Activated T-helper 17 cell treated with anti-CD3 and anti-CD28 coated beads, Interleukin-2, amount 50 U/mL, for 72 hours (primary cell): ENCODE measurements at regions not wholly inside any gene's neighbourhood (a gene's known extent, or its start where the extent isn't known, plus 50 kb on each side); places are given as distances from the start of the nearest gene placed in this dataset.
"Not testable (repeated sequence)": the region's sequence is repeated elsewhere in the genome, so short reads cannot be mapped to it uniquely, and the experiment has no call there.

Source experiments
- ATAC-seq: fragments of 150-1000 bp; cut with Tn5 transposase; replicated peaks from 2 replicates; pipeline ENCODE4 v1.10.0; 2021; ENCODE audit warnings: mild to moderate bottlenecking, moderate library complexity
- H3K27ac Mint-ChIP-seq: one replicate; pipeline ENCODE4 v1.8.0; 2022; ENCODE audit warnings: mixed read lengths
- H3K27me3 Mint-ChIP-seq: one replicate; pipeline ENCODE4 v1.8.0; 2022; ENCODE audit warnings: mixed read lengths
- H3K36me3 Mint-ChIP-seq: one replicate; pipeline ENCODE4 v1.8.0; 2022; ENCODE audit warnings: low read depth, mild to moderate bottlenecking, mixed read lengths
- H3K4me1 Mint-ChIP-seq: one replicate; pipeline ENCODE4 v1.8.0; 2022; ENCODE audit warnings: mixed read lengths
- H3K4me3 Mint-ChIP-seq: one replicate; pipeline ENCODE4 v1.8.0; 2022; ENCODE audit warnings: mild to moderate bottlenecking, mixed read lengths
- H3K9me3 Mint-ChIP-seq: one replicate; pipeline ENCODE4 v1.8.0; 2022; ENCODE audit warnings: mixed read lengths

GRCh38 chr6:74606582-74607071 lies 599.2 kb downstream of the COL12A1 start:
- H3K4me1 Mint-ChIP-seq: no peaks in the 10 kb centered on the region
- no peak overlapping the region for H3K27ac Mint-ChIP-seq
- no peaks in the 10 kb centered on the region for H3K27me3 Mint-ChIP-seq
- no peak for ATAC-seq
- H3K36me3 Mint-ChIP-seq: no peaks in the 10 kb centered on the region
- no peak overlapping the region for H3K4me3 Mint-ChIP-seq
- H3K9me3 Mint-ChIP-seq: no peaks in the 10 kb centered on the region

GRCh38 chr6:74605922-74606581 lies 599.8 kb downstream of the COL12A1 start:
- no peak overlapping the region for H3K4me3 Mint-ChIP-seq
- ATAC-seq: no peak
- H3K9me3 Mint-ChIP-seq: no peaks in the 10 kb centered on the region

DNA sequence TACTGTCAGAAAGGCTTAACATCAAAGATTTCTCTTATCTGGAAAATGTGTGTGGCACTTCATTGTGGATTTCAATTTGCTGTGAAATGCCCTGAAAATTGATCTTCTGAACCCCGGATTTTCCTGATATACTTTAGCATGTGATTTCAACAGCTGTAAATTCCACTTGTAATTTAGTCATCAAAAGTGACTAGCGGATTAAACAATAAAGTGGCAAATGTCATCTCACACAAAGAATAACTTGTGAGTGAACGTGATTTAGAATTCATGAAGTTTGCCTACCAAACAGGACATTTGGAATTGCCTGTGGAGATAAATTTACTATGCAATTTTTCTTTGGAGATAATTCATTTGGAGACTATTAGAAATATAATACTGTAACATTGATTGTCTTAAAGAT lies 601.6 kb downstream of the COL12A1 start:
- Mint-ChIP-seq H3K9me3 (no peaks in the 10 kb centered on the region), H3K36me3 (no peaks in the 10 kb centered on the region), H3K4me3 (no peak overlapping the region), H3K4me1 (no peaks in the 10 kb centered on the region), H3K27ac (no peak overlapping the region), H3K27me3 (no peaks in the 10 kb centered on the region)
- no peak for ATAC-seq

More at GRCh38 chr6:74605922-74606581, 599.8 kb downstream of the COL12A1 start:
- Mint-ChIP-seq H3K27me3 (no peaks in the 10 kb centered on the region), H3K36me3 (no peaks in the 10 kb centered on the region), H3K27ac (no peak overlapping the region), H3K4me1 (no peaks in the 10 kb centered on the region)

DNA sequence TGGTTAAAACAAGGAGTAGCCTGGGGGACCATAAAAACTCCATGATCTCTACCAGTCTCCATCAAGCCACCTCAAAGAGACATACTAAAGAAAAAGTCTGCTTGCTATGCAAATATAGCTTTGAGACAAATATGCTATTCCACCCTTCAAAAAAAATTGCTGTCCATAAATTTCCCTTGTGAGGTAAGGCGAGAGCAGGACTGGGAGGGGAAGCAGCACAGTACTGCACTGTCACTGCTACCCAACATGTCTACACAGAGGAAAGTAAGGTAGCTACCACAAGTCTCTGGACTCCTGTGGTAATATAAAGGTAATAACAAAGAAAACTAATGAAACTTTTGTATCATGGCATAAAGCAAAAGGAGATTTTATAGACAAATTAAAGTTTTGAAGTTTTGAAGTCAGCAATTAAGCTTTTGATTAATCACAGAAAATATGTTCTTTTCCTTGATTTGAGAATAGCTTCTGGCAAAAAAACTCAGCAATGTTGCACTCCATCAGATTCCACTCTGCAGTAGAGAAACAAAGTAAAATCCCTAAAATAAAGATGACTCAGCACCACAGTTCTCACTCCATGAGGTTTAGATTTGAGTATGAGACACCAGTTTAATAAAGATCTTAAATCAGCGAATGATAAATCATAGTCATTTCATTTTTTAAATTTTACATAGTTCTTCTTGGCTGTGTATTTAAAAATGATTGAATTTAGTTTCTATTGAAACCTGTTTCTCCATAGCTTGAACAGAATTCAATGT lies 602.4 kb downstream of the COL12A1 start:
- ATAC-seq: no peak
- H3K4me3 Mint-ChIP-seq: no peak overlapping the region
- no peaks in the 10 kb centered on the region for H3K9me3 Mint-ChIP-seq
- H3K27me3 Mint-ChIP-seq: no peaks in the 10 kb centered on the region
- no peaks in the 10 kb centered on the region for H3K36me3 Mint-ChIP-seq
- no peaks in the 10 kb centered on the region for H3K4me1 Mint-ChIP-seq
- H3K27ac Mint-ChIP-seq: no peak overlapping the region

DNA sequence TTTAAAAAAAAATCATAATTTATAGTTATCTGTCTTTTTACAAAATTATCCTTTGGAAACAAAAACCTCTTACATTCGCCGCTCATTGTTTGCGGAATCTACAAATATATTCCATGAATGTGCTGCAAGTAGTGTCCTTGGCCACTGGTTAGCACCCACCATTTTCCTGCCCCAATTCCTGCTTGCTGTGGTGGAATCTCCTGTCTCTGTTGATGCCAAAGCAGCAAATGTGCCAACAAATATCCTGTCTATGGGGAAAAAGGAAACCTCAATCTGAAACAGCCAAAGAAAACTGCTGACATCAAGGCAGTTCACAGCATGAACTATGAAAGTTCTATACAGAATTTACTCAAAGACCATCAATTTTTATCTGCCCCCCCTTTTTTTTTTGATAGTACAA lies 603.6 kb downstream of the COL12A1 start:
- H3K27ac Mint-ChIP-seq: no peak overlapping the region
- H3K9me3 Mint-ChIP-seq: no peaks in the 10 kb centered on the region
- H3K4me3 Mint-ChIP-seq: no peak overlapping the region
- ATAC-seq: no peak
- H3K27me3 Mint-ChIP-seq: no peaks in the 10 kb centered on the region
- no peaks in the 10 kb centered on the region for H3K36me3 Mint-ChIP-seq
- no peaks in the 10 kb centered on the region for H3K4me1 Mint-ChIP-seq

DNA sequence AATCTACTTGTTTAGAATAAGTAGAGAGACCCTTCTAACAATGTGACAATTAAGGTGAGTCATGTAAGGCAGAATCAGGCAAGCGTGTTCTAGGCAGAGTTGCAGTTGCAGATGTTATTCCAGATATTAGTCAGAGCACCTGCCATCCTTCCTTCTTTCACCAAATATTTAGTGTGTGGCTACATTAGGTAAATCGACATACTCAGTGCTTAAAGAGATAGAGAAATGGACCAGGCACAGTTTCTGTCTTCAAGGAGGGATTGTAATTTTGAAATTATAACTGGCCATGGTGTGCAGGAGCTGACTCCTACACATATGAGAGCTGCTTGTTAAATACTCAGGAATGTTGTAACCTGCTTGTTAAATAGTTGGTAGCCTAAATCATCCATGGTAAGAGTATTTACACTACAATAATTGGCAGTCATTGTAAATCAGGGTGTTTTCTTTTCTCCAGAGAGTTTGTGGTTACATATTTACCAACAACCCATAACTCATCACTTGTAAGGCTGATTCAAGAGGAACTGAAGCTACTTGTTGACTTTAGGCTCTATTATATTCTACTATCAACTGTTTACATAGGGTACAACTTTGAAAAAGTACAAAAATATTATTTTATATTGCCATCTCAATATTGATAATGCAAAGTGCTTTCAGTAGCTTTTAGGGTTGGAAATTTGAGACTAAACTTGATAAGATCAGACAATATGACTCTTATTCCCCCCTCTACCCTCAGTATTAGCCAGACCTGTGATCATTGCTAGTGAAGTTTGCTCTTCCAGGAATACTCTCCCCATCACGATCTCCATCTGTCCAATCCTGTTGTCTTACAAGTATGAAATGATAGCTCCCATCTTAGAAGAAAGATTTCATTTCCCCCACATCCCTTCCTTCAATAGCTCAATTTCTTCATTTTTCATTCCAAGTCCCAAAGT lies 607.1 kb downstream of the COL12A1 start:
- Mint-ChIP-seq H3K4me3 (no peak overlapping the region), H3K27me3 (no peaks in the 10 kb centered on the region), H3K4me1 (no peaks in the 10 kb centered on the region), H3K9me3 (no peaks in the 10 kb centered on the region), H3K27ac (no peak overlapping the region), H3K36me3 (no peaks in the 10 kb centered on the region)
- no peak for ATAC-seq

DNA sequence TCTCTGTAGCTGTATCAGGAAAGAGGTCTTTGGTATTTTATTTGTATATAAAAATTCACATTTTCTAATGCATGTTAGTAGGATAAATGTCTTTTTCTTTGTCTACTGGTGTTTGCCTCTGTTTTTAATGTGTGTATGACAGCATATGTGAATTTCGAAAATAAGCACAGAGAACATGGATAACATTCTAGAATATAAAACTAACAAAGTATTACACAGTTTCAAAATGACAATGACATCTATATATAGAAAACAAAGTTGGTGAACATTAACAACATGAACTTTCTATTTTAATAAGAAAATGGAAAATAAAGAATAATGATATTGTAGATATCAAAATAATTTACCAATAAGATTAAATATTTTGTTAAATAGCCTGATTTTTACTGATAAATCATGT lies 608.0 kb downstream of the COL12A1 start:
- Mint-ChIP-seq H3K4me3 (no peak overlapping the region), H3K36me3 (no peaks in the 10 kb centered on the region), H3K4me1 (no peaks in the 10 kb centered on the region), H3K27ac (no peak overlapping the region), H3K9me3 (no peaks in the 10 kb centered on the region), H3K27me3 (no peaks in the 10 kb centered on the region)
- no peak for ATAC-seq

DNA sequence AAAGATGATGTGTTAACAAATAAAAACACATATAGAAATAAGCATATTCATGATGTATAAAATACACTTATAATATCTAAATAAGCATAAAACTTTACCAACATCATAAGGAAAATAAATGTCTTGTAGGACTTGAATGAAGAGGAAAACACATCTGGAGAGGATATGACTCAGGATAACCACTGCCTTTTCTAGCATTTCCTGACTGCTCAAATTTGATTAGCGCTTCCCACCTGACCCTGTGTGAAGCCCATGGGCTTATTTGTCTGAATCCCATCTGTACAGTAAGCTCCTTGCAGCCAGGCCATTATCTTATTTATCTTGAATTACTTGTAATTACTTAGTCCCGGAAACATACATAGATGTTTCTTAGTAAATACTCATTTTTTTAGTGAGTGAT lies 608.6 kb downstream of the COL12A1 start:
- Mint-ChIP-seq H3K27me3 (no peaks in the 10 kb centered on the region), H3K4me3 (no peak overlapping the region), H3K9me3 (peaks cover 2% of the 10 kb centered on the region), H3K27ac (no peak overlapping the region), H3K36me3 (no peaks in the 10 kb centered on the region), H3K4me1 (no peaks in the 10 kb centered on the region)
- no peak for ATAC-seq

- ATAC-seq: no peak
- H3K27ac Mint-ChIP-seq: no peak overlapping the region
- no peaks in the 10 kb centered on the region for H3K27me3 Mint-ChIP-seq
- no peak overlapping the region for H3K4me3 Mint-ChIP-seq
- H3K9me3 Mint-ChIP-seq: peaks cover 3% of the 10 kb centered on the region
- no peaks in the 10 kb centered on the region for H3K36me3 Mint-ChIP-seq
- no peaks in the 10 kb centered on the region for H3K4me1 Mint-ChIP-seq
Measured at GRCh38 chr6:74596588-74596987, 609.3 kb downstream of the COL12A1 start.

GRCh38 chr6:74594350-74594749 lies 611.5 kb downstream of the COL12A1 start:
- H3K4me1 Mint-ChIP-seq, H3K9me3 Mint-ChIP-seq, H3K27ac Mint-ChIP-seq, H3K27me3 Mint-ChIP-seq, ATAC-seq, H3K36me3 Mint-ChIP-seq, H3K4me3 Mint-ChIP-seq: not testable (repeated sequence)

GRCh38 chr6:74588094-74588832 lies 617.6 kb downstream of the COL12A1 start:
- no peak overlapping the region for H3K4me3 Mint-ChIP-seq
- H3K4me1 Mint-ChIP-seq: no peaks in the 10 kb centered on the region
- peaks cover 3% of the 10 kb centered on the region for H3K9me3 Mint-ChIP-seq
- H3K36me3 Mint-ChIP-seq: no peaks in the 10 kb centered on the region
- no peaks in the 10 kb centered on the region for H3K27me3 Mint-ChIP-seq
- ATAC-seq: no peak
- no peak overlapping the region for H3K27ac Mint-ChIP-seq

GRCh38 chr6:74587386-74587785 lies 618.5 kb downstream of the COL12A1 start:
- Mint-ChIP-seq H3K4me1 (no peaks in the 10 kb centered on the region), H3K27me3 (no peaks in the 10 kb centered on the region), H3K27ac (no peak overlapping the region), H3K9me3 (peaks cover 2% of the 10 kb centered on the region), H3K4me3 (no peak overlapping the region), H3K36me3 (no peaks in the 10 kb centered on the region)
- ATAC-seq: no peak

DNA sequence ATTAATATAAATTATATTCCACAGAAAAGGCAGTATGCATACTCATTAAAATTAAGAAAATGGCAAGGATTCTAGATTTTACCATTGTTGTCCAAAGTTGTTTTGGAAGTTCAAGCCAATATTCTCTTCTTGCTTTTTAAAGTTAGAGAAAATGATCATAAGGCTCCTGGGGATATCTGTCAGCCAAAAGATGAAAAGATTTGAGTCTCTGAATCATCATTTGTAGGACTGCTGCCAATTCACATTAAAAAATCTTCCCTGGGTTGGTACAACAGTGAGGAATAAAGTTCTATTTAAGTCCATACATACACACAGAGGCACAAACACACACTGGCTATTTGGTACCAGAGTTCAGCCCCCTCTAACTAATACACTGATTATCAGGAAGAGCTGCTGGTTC lies 620.1 kb downstream of the COL12A1 start:
- no peaks in the 10 kb centered on the region for H3K36me3 Mint-ChIP-seq
- H3K27ac Mint-ChIP-seq: no peak overlapping the region
- no peaks in the 10 kb centered on the region for H3K27me3 Mint-ChIP-seq
- no peak overlapping the region for H3K4me3 Mint-ChIP-seq
- no peaks in the 10 kb centered on the region for H3K4me1 Mint-ChIP-seq
- ATAC-seq: no peak
- H3K9me3 Mint-ChIP-seq: no peaks in the 10 kb centered on the region

DNA sequence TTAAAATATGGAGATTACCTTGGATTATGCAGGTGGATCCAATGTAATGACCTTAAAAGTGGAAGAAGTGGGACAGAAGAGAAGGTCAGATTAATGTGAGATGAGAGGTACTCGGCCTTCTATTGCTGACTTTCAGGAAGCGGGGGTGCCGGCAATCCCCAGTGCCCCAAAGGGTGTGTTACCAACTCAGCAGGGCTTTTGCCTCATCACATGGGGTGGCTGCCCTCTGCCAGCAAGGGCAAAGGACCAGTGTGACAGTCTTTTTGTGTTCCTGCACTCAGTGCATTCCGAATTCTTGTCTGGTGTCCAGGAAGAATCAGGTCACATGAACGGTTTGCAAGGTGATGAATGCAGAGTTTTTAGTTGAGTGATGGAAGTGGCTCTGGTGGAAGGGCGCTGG lies 624.2 kb downstream of the COL12A1 start:
- Mint-ChIP-seq H3K27ac (no peak overlapping the region), H3K36me3 (no peaks in the 10 kb centered on the region), H3K9me3 (no peaks in the 10 kb centered on the region), H3K4me3 (no peak overlapping the region), H3K27me3 (no peaks in the 10 kb centered on the region), H3K4me1 (no peaks in the 10 kb centered on the region)
- no peak for ATAC-seq
